ENCODE measurements at regions not wholly inside any gene's neighbourhood (a gene's known extent, or its start where the extent isn't known, plus 50 kb on each side); places are given as distances from the start of the nearest gene placed in this dataset.

DNA sequence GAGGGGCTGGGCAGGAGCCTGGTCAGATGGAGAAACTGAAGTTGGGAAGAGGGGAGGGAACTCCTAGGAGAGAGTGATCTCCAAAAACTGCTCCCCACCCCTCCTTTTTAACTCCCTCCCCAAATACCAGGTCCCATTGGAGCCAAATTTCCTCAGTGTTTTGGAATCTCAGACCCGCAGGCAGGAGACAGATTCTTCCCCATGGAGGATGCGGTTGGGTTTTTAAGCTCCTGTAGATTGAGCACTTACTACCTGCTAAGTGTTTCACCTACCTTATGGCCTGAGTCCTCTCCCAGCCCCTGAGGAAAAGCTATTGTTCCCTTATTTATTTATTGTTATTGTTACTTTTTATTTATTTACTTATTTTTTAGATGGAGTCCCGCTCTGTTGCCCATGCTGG, 73.2 kb downstream of the CEBPB start:
- H3K36me3 ChIP-seq (ENCODE audit: insufficient read depth, low read length) = no peaks in the 10 kb centered on the region
- TF ChIP-seq, protein P1, sequence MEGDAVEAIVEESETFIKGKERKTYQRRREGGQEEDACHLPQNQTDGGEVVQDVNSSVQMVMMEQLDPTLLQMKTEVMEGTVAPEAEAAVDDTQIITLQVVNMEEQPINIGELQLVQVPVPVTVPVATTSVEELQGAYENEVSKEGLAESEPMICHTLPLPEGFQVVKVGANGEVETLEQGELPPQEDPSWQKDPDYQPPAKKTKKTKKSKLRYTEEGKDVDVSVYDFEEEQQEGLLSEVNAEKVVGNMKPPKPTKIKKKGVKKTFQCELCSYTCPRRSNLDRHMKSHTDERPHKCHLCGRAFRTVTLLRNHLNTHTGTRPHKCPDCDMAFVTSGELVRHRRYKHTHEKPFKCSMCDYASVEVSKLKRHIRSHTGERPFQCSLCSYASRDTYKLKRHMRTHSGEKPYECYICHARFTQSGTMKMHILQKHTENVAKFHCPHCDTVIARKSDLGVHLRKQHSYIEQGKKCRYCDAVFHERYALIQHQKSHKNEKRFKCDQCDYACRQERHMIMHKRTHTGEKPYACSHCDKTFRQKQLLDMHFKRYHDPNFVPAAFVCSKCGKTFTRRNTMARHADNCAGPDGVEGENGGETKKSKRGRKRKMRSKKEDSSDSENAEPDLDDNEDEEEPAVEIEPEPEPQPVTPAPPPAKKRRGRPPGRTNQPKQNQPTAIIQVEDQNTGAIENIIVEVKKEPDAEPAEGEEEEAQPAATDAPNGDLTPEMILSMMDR (conservative IDR thresholded peaks at IDR 0.05; ENCODE audit: low read length) = no peak
- TF ChIP-seq EZH2phosphoT487 (IDR thresholded peaks at IDR 0.05; ENCODE audit: borderline replicate concordance) = no peak
- no peaks in the 10 kb centered on the region for H3K9me2 ChIP-seq (replicated peaks; ENCODE audit: low read depth, low read length)
- no peak overlapping the region for H3K9ac ChIP-seq (ENCODE audit: low read depth, low read length, poor library complexity, severe bottlenecking)
- peaks cover 12% of the 10 kb centered on the region for H3K4me1 ChIP-seq (ENCODE audit: insufficient read depth, low read length, poor library complexity, severe bottlenecking)
- H3K79me2 ChIP-seq (ENCODE audit: insufficient read depth, low read length) = no peaks in the 10 kb centered on the region
- H3K9me3 ChIP-seq (ENCODE audit: insufficient read depth, low read depth, low read length) = no peaks in the 10 kb centered on the region
- H4K20me1 ChIP-seq (ENCODE audit: insufficient read depth, low read length, poor library complexity, severe bottlenecking) = no peaks in the 10 kb centered on the region
- no peak overlapping the region for H3K4me3 ChIP-seq (ENCODE audit: low read length, poor library complexity, severe bottlenecking)
- H2AFZ ChIP-seq (ENCODE audit: low read length) = no peak overlapping the region
- H3F3A ChIP-seq (ENCODE audit: low read depth) = no peaks in the 10 kb centered on the region
- H3K27me3 ChIP-seq (ENCODE audit: insufficient read depth, low read length, poor library complexity, severe bottlenecking) = no peaks in the 10 kb centered on the region
- no peak overlapping the region for H3K4me2 ChIP-seq (ENCODE audit: low read depth, low read length, poor library complexity, severe bottlenecking)

- Histone ChIP-seq H3K9me3 (ENCODE audit: insufficient read depth, low read depth, low read length) (no peaks in the 10 kb centered on the region), H3F3A (ENCODE audit: low read depth) (no peaks in the 10 kb centered on the region), H3K27me3 (ENCODE audit: insufficient read depth, low read length, poor library complexity, severe bottlenecking) (no peaks in the 10 kb centered on the region), H3K9ac (ENCODE audit: low read depth, low read length, poor library complexity, severe bottlenecking) (no peak overlapping the region), H4K20me1 (ENCODE audit: insufficient read depth, low read length, poor library complexity, severe bottlenecking) (no peaks in the 10 kb centered on the region), H3K9me2 (replicated peaks; ENCODE audit: low read depth, low read length) (no peaks in the 10 kb centered on the region), H3K4me2 (ENCODE audit: low read depth, low read length, poor library complexity, severe bottlenecking) (no peak overlapping the region), H3K79me2 (ENCODE audit: insufficient read depth, low read length) (no peaks in the 10 kb centered on the region), H2AFZ (ENCODE audit: low read length) (no peak overlapping the region), H3K36me3 (ENCODE audit: insufficient read depth, low read length) (no peaks in the 10 kb centered on the region), H3K4me1 (ENCODE audit: insufficient read depth, low read length, poor library complexity, severe bottlenecking) (peaks cover 11% of the 10 kb centered on the region), H3K4me3 (ENCODE audit: low read length, poor library complexity, severe bottlenecking) (no peak overlapping the region)
- TF ChIP-seq EZH2phosphoT487 (IDR thresholded peaks at IDR 0.05; ENCODE audit: borderline replicate concordance) = no peak
- TF ChIP-seq, protein P1 (conservative IDR thresholded peaks at IDR 0.05; ENCODE audit: low read length) = no peak
These were observed 74.0 kb downstream of the CEBPB start for GRCh38 chr20:50264534-50265145.

DNA sequence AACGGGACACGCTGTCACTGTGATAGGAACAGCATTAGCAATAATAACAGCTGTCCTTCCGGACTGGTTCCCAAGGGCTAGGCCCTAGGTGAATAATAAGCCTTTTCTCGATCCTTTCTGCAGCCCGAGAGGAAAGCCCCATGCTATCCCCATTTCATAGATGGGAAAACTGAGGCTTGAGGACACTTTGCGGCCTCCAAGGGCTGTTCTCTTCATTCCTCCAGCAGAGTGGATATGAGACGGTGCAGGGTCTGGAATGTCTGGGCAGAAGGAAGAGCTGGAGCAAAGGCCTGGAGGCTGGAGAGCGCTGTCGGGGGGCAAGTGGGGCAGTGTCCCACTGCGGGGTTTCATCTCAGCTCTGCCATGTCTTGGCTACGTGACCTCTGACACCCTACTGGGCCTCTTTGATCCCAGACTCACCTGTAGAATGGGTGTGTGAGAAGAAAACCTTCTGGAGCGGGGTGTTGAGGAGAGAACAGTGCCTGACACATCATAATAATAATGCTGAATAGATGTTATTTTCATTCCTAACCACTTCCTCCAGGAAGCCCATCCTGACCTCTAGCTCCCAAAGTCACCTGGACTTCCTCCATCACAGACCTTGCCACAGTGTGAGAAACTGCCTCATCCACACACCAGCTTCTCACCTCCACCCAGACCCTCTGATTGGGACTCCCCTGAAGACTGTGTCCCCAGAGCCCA, 74.8 kb downstream of the CEBPB start:
- no peak overlapping the region for H3K9ac ChIP-seq (ENCODE audit: low read depth, low read length, poor library complexity, severe bottlenecking)
- no peaks in the 10 kb centered on the region for H3K9me3 ChIP-seq (ENCODE audit: insufficient read depth, low read depth, low read length)
- no peak overlapping the region for H3K4me2 ChIP-seq (ENCODE audit: low read depth, low read length, poor library complexity, severe bottlenecking)
- H3K4me1 ChIP-seq (ENCODE audit: insufficient read depth, low read length, poor library complexity, severe bottlenecking) = peaks cover 10% of the 10 kb centered on the region
- no peak for TF ChIP-seq EZH2phosphoT487 (IDR thresholded peaks at IDR 0.05; ENCODE audit: borderline replicate concordance)
- TF ChIP-seq, protein P1 (conservative IDR thresholded peaks at IDR 0.05; ENCODE audit: low read length) = no peak
- no peak overlapping the region for H3K4me3 ChIP-seq (ENCODE audit: low read length, poor library complexity, severe bottlenecking)
- no peaks in the 10 kb centered on the region for H3K9me2 ChIP-seq (replicated peaks; ENCODE audit: low read depth, low read length)
- no peaks in the 10 kb centered on the region for H3K79me2 ChIP-seq (ENCODE audit: insufficient read depth, low read length)
- no peaks in the 10 kb centered on the region for H4K20me1 ChIP-seq (ENCODE audit: insufficient read depth, low read length, poor library complexity, severe bottlenecking)
- no peaks in the 10 kb centered on the region for H3F3A ChIP-seq (ENCODE audit: low read depth)
- no peaks in the 10 kb centered on the region for H3K36me3 ChIP-seq (ENCODE audit: insufficient read depth, low read length)
- no peak overlapping the region for H2AFZ ChIP-seq (ENCODE audit: low read length)
- no peaks in the 10 kb centered on the region for H3K27me3 ChIP-seq (ENCODE audit: insufficient read depth, low read length, poor library complexity, severe bottlenecking)

Data from Loucy (cell line).